Breast epithelium (tissue), 3 donors: ENCODE measurements at regions not wholly inside any gene's neighbourhood (a gene's known extent, or its start where the extent isn't known, plus 50 kb on each side); places are given as distances from the start of the nearest gene placed in this dataset.

Experiments
- CTCF ChIP-seq, 3 donors: fragments of 450-650 bp; IDR thresholded peaks; one replicate each; pipeline ENCODE4 v1.5.1; 2016 to 2017; ENCODE audit warnings: antibody characterized with exemption in 3 of 3, mild to moderate bottlenecking in 3 of 3, moderate library complexity in 3 of 3
- POLR2A ChIP-seq: fragments of 450-650 bp; IDR thresholded peaks from one replicate; pipeline ENCODE4 v1.6.1; 2016; ENCODE audit warnings: antibody characterized with exemption, mild to moderate bottlenecking, moderate library complexity
- POLR2AphosphoS5 ChIP-seq, 3 donors: sonication (generic); formaldehyde crosslinking; IDR thresholded peaks; one replicate each; pipeline ENCODE4 v1.6.1; 2017; ENCODE audit warnings: antibody characterized with exemption in 3 of 3

DNA sequence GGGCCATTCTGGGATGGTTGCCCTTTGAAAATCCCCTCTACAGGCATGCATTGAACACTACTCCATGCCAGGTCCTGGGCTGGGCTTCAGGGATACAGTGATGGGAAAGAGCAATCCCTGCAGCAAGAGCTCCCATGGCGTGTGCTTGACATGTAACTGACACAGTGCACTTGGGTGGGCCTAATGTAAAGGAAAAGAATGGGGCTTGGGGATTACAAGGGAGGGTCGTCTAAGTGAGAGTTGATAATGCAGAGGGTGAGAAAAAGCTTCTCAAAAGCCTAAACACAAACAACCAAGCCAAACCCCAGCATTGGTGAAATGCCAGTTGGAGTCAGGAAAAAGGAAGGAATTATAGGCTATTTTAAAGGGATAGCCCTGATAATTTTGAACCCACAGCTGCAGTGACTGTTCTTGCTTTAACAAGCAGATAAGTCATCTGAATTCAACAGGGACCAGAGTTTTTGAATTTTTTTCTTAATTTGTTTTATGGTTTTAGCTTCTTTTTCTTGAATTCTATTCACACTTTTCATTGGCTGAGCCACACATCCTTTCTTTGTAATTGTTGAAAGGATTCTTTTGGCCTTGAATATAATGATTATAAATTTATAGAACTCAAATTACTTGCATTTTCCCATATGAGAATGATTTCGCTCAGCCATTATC lies 308.7 kb downstream of the LPIN1 start:
- no peak for TF ChIP-seq CTCF (IDR thresholded peaks at IDR 0.05)
- TF ChIP-seq POLR2AphosphoS5 (IDR thresholded peaks at IDR 0.05) = no peak
- no peak for TF ChIP-seq POLR2A
